HepG2 (cell line): ENCODE measurements at regions not wholly inside any gene's neighbourhood (a gene's known extent, or its start where the extent isn't known, plus 50 kb on each side); places are given as distances from the start of the nearest gene placed in this dataset.

Source experiments
- POLR2A ChIP-seq, 2 experiments: IDR thresholded peaks; 2 replicates each; pipeline ENCODE4 v1.6.1; 2011; ENCODE audit warnings: low read depth in 2 of 2, low read length in 2 of 2, mild to moderate bottlenecking in 1 of 2, moderate library complexity in 1 of 2; ENCODE audit not compliant: insufficient read depth in 1 of 2
- ZNF18 ChIP-seq: sonication (generic); formaldehyde crosslinking; IDR thresholded peaks from 2 replicates; pipeline ENCODE4 v1.8.0; 2022; ENCODE audit warnings: mild to moderate bottlenecking, missing genetic modification reagents; ENCODE audit not compliant: insufficient replicate concordance
- ZNF274 ChIP-seq: sonication (generic); formaldehyde crosslinking; IDR thresholded peaks from 2 replicates; pipeline ENCODE4 v1.5.1; 2020; ENCODE audit warnings: mild to moderate bottlenecking, missing genetic modification reagents
- ZNF513 ChIP-seq: sonication (generic); formaldehyde crosslinking; conservative IDR thresholded peaks from 2 replicates; pipeline ENCODE4 v1.5.0; 2020; ENCODE audit warnings: missing genetic modification reagents

- TF ChIP-seq ZNF274 (CRISPR knock-in tag) (no peak), ZNF513 (no peak), POLR2A (IDR thresholded peaks at IDR 0.05; ENCODE audit: insufficient read depth in 1 of 2, low read depth in 2 of 2, low read length in 2 of 2) (no peak), ZNF18 (CRISPR knock-in tag) (no peak)
Observed at GRCh38 chr17:10894220-10894619, 56.3 kb upstream of the PIRT start.
